GM18511 (cell line): ENCODE measurements at regions not wholly inside any gene's neighbourhood (a gene's known extent, or its start where the extent isn't known, plus 50 kb on each side); places are given as distances from the start of the nearest gene placed in this dataset.

Experiments
- ATAC-seq: cut with Tn5 transposase; IDR thresholded peaks from one replicate; pipeline ENCODE4 v1.9.1; 2021; ENCODE audit warnings: mild to moderate bottlenecking, moderate library complexity; ENCODE audit not compliant: unreplicated experiment

- ATAC-seq, result no peak
Observed at GRCh38 chr1:21347072-21347581, 56.9 kb upstream of the ECE1 start.

GRCh38 chr1:21346365-21347071 lies 56.3 kb upstream of the ECE1 start:
- no peak for ATAC-seq

- ATAC-seq, result peak; percentile 21
Observed at GRCh38 chr1:21344750-21345443, 54.6 kb upstream of the ECE1 start.

GRCh38 chr1:21344098-21344749 lies 54.0 kb upstream of the ECE1 start:
- ATAC-seq, result no peak

GRCh38 chr1:21342961-21343838 lies 52.9 kb upstream of the ECE1 start:
- ATAC-seq, result no peak

GRCh38 chr1:21341517-21342078 lies 51.3 kb upstream of the ECE1 start:
- no peak for ATAC-seq

GRCh38 chr1:21341022-21341421 lies 50.8 kb upstream of the ECE1 start:
- ATAC-seq, result no peak

GRCh38 chr1:21340230-21340945 lies 50.1 kb upstream of the ECE1 start:
- no peak for ATAC-seq
